HepG2 (cell line): ENCODE measurements at regions not wholly inside any gene's neighbourhood (a gene's known extent, or its start where the extent isn't known, plus 50 kb on each side); places are given as distances from the start of the nearest gene placed in this dataset.

Source experiments
- CEBPB ChIP-seq: IDR thresholded peaks from 2 replicates; pipeline ENCODE4 v1.6.1; 2011; ENCODE audit warnings: low read depth, low read length, improper control_type of control experiment, borderline replicate concordance
- CTCF ChIP-seq: sonication (generic); formaldehyde crosslinking; IDR thresholded peaks from 2 replicates; pipeline ENCODE4 v1.5.0; 2020; ENCODE audit warnings: mild to moderate bottlenecking, missing genetic modification reagents, moderate library complexity
- EZH2 ChIP-seq: conservative IDR thresholded peaks from 2 replicates; pipeline ENCODE4 v1.6.1; 2012; ENCODE audit warnings: mild to moderate bottlenecking, low read depth, low read length, moderate library complexity
- FOXA1 ChIP-seq, 2 experiments: fragments of 450-650 bp in 1 of 2; sonication (generic) in 1 of 2; formaldehyde crosslinking in 1 of 2; IDR thresholded peaks; 2 replicates each; pipeline versions ENCODE4 v1.4.0 to v1.6.1; 2016 to 2020; ENCODE audit warnings: missing genetic modification reagents in 1 of 2
- NR1H2 ChIP-seq: sonication (generic); formaldehyde crosslinking; IDR thresholded peaks from 2 replicates; pipeline ENCODE4 v1.8.1; 2022; ENCODE audit warnings: low read depth, missing genetic modification reagents, borderline replicate concordance
- NR2F6 ChIP-seq, 2 experiments: IDR thresholded peaks; 2 replicates each; pipeline ENCODE4 v1.6.1; 2016; ENCODE audit warnings: antibody characterized with exemption in 1 of 2, mild to moderate bottlenecking in 1 of 2
- PHB2 ChIP-seq: fragments of 450-650 bp; IDR thresholded peaks from 2 replicates; pipeline ENCODE4 v1.6.1; 2018; ENCODE audit not compliant: partially characterized antibody
- ZNF503 ChIP-seq: sonication (generic); formaldehyde crosslinking; IDR thresholded peaks from 2 replicates; pipeline ENCODE4 v1.4.0; 2020; ENCODE audit warnings: missing genetic modification reagents
- ZNF607 ChIP-seq: sonication (generic); formaldehyde crosslinking; IDR thresholded peaks from 2 replicates; pipeline ENCODE4 v1.5.1; 2020; ENCODE audit warnings: missing genetic modification reagents, mild to moderate bottlenecking, borderline replicate concordance

- TF ChIP-seq FOXA1 (IDR thresholded peaks at IDR 0.05) (no peak), FOXA1 (CRISPR knock-in tag; IDR thresholded peaks at IDR 0.05) (no peak), NR1H2 (CRISPR knock-in tag) (no peak), PHB2 (no peak), EZH2 (no peak), NR2F6 (IDR thresholded peaks at IDR 0.05) (no peak), NR2F6 (CRISPR knock-in tag; IDR thresholded peaks at IDR 0.05) (no peak), ZNF607 (CRISPR knock-in tag) (no peak), CTCF (no peak), ZNF503 (no peak), CEBPB (no peak)
These were observed 154.1 kb upstream of the ZNF804A start for GRCh38 chr2:184444217-184444616.
